ENCODE measurements at regions not wholly inside any gene's neighbourhood (a gene's known extent, or its start where the extent isn't known, plus 50 kb on each side); places are given as distances from the start of the nearest gene placed in this dataset.

DNA sequence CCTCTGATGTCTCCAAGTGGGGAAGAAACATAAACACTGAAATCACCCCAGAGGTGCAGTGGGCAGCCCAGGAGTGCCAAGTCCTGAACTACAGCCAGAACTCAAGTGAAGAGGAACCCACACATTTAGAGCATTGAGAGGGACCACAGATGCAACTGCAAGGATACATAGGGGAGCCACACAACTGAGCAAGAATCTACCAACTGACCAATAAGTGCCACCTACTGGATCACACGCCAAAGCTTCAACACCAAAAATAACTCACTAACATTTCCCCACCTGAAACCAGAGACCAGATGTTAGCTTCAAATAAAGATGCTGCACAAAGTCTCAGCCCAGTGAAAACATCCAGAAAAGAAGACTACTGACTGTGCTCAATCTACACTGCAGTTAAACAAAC, 276.7 kb upstream of the GRIA3 start:
- H3K27me3 ChIP-seq (replicated peaks in 1 of 7): no peaks in the 10 kb centered on the region
- no peak for DNase-seq
- H3K4me1 ChIP-seq: no peaks in the 10 kb centered on the region
- H3K27ac ChIP-seq: no peak overlapping the region
- WGBS, 5 donors: 77 to 88% (median 82%) methylated on average over 1 of the region's 1 CpG
- peaks cover 0 to 35% (median 10%) of the 10 kb centered on the region in 8 donors for H3K9me3 ChIP-seq
- intact Hi-C loops (cut with DNase I; ENCODE audit: low total_unique reads): no loop called here
- no peak for TF ChIP-seq POLR2AphosphoS5 (IDR thresholded peaks at IDR 0.05)
- no peak for TF ChIP-seq CTCF (IDR thresholded peaks at IDR 0.05 in 8 of 11, conservative IDR thresholded peaks at IDR 0.05 in 3 of 11)
- no peak for TF ChIP-seq POLR2A (IDR thresholded peaks at IDR 0.05)
- no peaks in the 10 kb centered on the region for H3K36me3 ChIP-seq
- H3K4me3 ChIP-seq: no peak overlapping the region

GRCh38 chrX:122910697-122911096, 273.4 kb upstream of the GRIA3 start:
- Histone ChIP-seq H3K9me3 (peaks cover 0 to 35% (median 10%) of the 10 kb centered on the region in 8 donors), H3K27me3 (replicated peaks in 1 of 7) (no peaks in the 10 kb centered on the region), H3K36me3 (no peaks in the 10 kb centered on the region), H3K4me3 (no peak overlapping the region), H3K27ac (no peak overlapping the region), H3K4me1 (no peaks in the 10 kb centered on the region)
- 13 to 89% (median 52%) methylated on average over 2 of the region's 2 CpGs for WGBS, 5 donors
- no peak for DNase-seq
- no peak for TF ChIP-seq POLR2AphosphoS5 (IDR thresholded peaks at IDR 0.05)
- TF ChIP-seq POLR2A (IDR thresholded peaks at IDR 0.05): no peak
- TF ChIP-seq CTCF (IDR thresholded peaks at IDR 0.05 in 8 of 11, conservative IDR thresholded peaks at IDR 0.05 in 3 of 11): no peak
- intact Hi-C loops (cut with DNase I; ENCODE audit: low total_unique reads): no loop called here

GRCh38 chrX:122913134-122913533, 270.9 kb upstream of the GRIA3 start:
- Histone ChIP-seq H3K4me3 (no peak overlapping the region), H3K36me3 (no peaks in the 10 kb centered on the region), H3K27ac (no peak overlapping the region), H3K27me3 (replicated peaks in 1 of 7) (no peaks in the 10 kb centered on the region), H3K4me1 (no peaks in the 10 kb centered on the region), H3K9me3 (peaks cover 0 to 35% (median 8%) of the 10 kb centered on the region in 8 donors)
- no peak for TF ChIP-seq CTCF (IDR thresholded peaks at IDR 0.05 in 8 of 11, conservative IDR thresholded peaks at IDR 0.05 in 3 of 11)
- no peak for TF ChIP-seq POLR2AphosphoS5 (IDR thresholded peaks at IDR 0.05)
- TF ChIP-seq POLR2A (IDR thresholded peaks at IDR 0.05): no peak
- no peak for DNase-seq
- WGBS, 5 donors: 60 to 82% (median 69%) methylated on average over 1 of the region's 1 CpG
- intact Hi-C loops (cut with DNase I; ENCODE audit: low total_unique reads): no loop called here

DNA sequence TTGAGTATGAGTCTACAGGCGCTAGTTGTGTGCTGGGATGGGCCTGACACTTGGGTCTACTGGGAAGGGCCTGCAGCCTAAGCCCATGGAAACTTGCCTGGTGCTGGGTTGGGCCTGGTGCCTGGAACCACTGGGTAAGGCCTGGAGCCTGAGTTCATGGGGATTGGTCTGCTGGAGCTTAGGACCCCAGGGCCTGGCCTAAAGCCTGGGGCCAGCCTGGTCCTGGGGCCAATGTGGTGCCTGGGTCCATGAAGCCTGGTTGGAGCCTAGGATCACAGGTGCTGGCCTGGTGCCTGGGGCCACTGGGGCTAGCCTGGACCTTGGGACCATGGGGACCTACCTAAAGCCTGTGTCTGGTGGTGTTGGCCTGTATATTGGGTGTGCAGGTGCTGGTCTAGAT, 270.3 kb upstream of the GRIA3 start:
- Histone ChIP-seq H3K27me3 (replicated peaks in 1 of 7) (no peaks in the 10 kb centered on the region), H3K27ac (no peak overlapping the region), H3K36me3 (no peaks in the 10 kb centered on the region), H3K4me1 (no peaks in the 10 kb centered on the region), H3K4me3 (no peak overlapping the region), H3K9me3 (peaks cover 0 to 32% (median 8%) of the 10 kb centered on the region in 8 donors)
- no peak for DNase-seq
- 76 to 88% (median 82%) methylated on average over 1 of the region's 1 CpG; no CpG with 5 or more reads in 1 of the 5 donors for WGBS, 5 donors
- intact Hi-C loops (cut with DNase I; ENCODE audit: low total_unique reads): no loop called here
- TF ChIP-seq POLR2AphosphoS5 (IDR thresholded peaks at IDR 0.05) (no peak), POLR2A (IDR thresholded peaks at IDR 0.05) (no peak), CTCF (IDR thresholded peaks at IDR 0.05 in 8 of 11, conservative IDR thresholded peaks at IDR 0.05 in 3 of 11) (no peak)

All from spleen (tissue), 11 donors.